ENCODE measurements at regions not wholly inside any gene's neighbourhood (a gene's known extent, or its start where the extent isn't known, plus 50 kb on each side); places are given as distances from the start of the nearest gene placed in this dataset.

DNA sequence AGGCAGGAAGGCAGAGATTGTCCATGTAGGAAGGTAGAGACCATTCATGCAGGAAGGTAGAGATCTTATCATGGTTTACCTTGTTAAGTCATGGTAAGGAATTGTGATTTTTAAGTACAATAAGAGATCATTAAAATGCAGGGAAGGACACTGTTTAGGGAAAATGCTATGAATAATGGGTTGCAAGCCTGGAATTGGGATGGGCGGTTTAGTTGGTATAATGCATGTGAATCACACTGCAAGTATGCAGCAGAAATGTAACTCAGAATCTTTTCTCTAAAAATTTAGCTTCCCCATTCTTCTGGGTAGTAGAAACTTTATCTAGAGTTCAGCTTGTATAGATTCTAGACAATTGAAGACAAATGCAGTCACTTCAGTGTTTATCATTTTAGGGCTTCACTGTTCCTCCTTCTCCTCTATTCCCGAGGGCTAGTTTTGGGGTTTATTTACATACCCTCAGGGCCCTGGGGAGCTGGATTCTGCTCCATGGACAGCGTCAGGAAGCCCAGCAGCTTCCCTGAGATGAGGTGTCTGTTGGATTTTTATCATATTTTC lies 212.0 kb downstream of the SREK1 start:
- no peak overlapping the region for H3K27ac ChIP-seq (ENCODE audit: low read depth in 1 of 2, low read length in 2 of 2)
- no peaks in the 10 kb centered on the region for H3K27me3 ChIP-seq (ENCODE audit: control insufficient read depth in 4 of 4, insufficient read depth in 4 of 4, low read length in 3 of 4)
- no peaks in the 10 kb centered on the region for H3K4me1 ChIP-seq (ENCODE audit: control insufficient read depth in 4 of 4, insufficient read depth in 4 of 4, low read length in 3 of 4)
- no peaks in the 10 kb centered on the region for H3K9me3 ChIP-seq (ENCODE audit: control insufficient read depth in 4 of 4, low read length in 3 of 4)
- WGBS: 76% methylated on average over 3 of the region's 3 CpGs
- H3K4me3 ChIP-seq (ENCODE audit: low read depth in 1 of 3, low read length in 3 of 3): no peak overlapping the region
- no peak overlapping the region for H3K9ac ChIP-seq (ENCODE audit: low read depth in 1 of 2, low read length in 2 of 2)
- no peak for TF ChIP-seq RXRA (IDR thresholded peaks at IDR 0.05)
- H3K36me3 ChIP-seq (ENCODE audit: control insufficient read depth in 4 of 4, insufficient read depth in 3 of 4, low read depth in 1 of 4, low read length in 3 of 4): no peaks in the 10 kb centered on the region
- no peak for DNase-seq (ENCODE audit: low spot score)

- Histone ChIP-seq H3K27me3 (ENCODE audit: control insufficient read depth in 4 of 4, insufficient read depth in 4 of 4, low read length in 3 of 4) (no peaks in the 10 kb centered on the region), H3K9me3 (ENCODE audit: control insufficient read depth in 4 of 4, low read length in 3 of 4) (no peaks in the 10 kb centered on the region), H3K27ac (ENCODE audit: low read depth in 1 of 2, low read length in 2 of 2) (no peak overlapping the region), H3K4me1 (ENCODE audit: control insufficient read depth in 4 of 4, insufficient read depth in 4 of 4, low read length in 3 of 4) (no peaks in the 10 kb centered on the region), H3K4me3 (ENCODE audit: low read depth in 1 of 3, low read length in 3 of 3) (no peak overlapping the region), H3K36me3 (ENCODE audit: control insufficient read depth in 4 of 4, insufficient read depth in 3 of 4, low read depth in 1 of 4, low read length in 3 of 4) (no peaks in the 10 kb centered on the region), H3K9ac (ENCODE audit: low read depth in 1 of 2, low read length in 2 of 2) (no peak overlapping the region)
- WGBS: 95% methylated on average over 3 of the region's 3 CpGs
- no peak for DNase-seq (ENCODE audit: low spot score)
- TF ChIP-seq, protein P1, sequence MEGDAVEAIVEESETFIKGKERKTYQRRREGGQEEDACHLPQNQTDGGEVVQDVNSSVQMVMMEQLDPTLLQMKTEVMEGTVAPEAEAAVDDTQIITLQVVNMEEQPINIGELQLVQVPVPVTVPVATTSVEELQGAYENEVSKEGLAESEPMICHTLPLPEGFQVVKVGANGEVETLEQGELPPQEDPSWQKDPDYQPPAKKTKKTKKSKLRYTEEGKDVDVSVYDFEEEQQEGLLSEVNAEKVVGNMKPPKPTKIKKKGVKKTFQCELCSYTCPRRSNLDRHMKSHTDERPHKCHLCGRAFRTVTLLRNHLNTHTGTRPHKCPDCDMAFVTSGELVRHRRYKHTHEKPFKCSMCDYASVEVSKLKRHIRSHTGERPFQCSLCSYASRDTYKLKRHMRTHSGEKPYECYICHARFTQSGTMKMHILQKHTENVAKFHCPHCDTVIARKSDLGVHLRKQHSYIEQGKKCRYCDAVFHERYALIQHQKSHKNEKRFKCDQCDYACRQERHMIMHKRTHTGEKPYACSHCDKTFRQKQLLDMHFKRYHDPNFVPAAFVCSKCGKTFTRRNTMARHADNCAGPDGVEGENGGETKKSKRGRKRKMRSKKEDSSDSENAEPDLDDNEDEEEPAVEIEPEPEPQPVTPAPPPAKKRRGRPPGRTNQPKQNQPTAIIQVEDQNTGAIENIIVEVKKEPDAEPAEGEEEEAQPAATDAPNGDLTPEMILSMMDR (IDR thresholded peaks at IDR 0.05; ENCODE audit: low read depth, low read length, missing input control): no peak
- TF ChIP-seq TAF1 (conservative IDR thresholded peaks at IDR 0.05) (no peak), HNF4G (IDR thresholded peaks at IDR 0.05) (no peak), HNF4A (conservative IDR thresholded peaks at IDR 0.05) (no peak), RAD21 (IDR thresholded peaks at IDR 0.05) (no peak), JUND (IDR thresholded peaks at IDR 0.05) (no peak), RXRA (IDR thresholded peaks at IDR 0.05) (no peak), SP1 (IDR thresholded peaks at IDR 0.05) (no peak)
- TF ChIP-seq, protein P2, sequence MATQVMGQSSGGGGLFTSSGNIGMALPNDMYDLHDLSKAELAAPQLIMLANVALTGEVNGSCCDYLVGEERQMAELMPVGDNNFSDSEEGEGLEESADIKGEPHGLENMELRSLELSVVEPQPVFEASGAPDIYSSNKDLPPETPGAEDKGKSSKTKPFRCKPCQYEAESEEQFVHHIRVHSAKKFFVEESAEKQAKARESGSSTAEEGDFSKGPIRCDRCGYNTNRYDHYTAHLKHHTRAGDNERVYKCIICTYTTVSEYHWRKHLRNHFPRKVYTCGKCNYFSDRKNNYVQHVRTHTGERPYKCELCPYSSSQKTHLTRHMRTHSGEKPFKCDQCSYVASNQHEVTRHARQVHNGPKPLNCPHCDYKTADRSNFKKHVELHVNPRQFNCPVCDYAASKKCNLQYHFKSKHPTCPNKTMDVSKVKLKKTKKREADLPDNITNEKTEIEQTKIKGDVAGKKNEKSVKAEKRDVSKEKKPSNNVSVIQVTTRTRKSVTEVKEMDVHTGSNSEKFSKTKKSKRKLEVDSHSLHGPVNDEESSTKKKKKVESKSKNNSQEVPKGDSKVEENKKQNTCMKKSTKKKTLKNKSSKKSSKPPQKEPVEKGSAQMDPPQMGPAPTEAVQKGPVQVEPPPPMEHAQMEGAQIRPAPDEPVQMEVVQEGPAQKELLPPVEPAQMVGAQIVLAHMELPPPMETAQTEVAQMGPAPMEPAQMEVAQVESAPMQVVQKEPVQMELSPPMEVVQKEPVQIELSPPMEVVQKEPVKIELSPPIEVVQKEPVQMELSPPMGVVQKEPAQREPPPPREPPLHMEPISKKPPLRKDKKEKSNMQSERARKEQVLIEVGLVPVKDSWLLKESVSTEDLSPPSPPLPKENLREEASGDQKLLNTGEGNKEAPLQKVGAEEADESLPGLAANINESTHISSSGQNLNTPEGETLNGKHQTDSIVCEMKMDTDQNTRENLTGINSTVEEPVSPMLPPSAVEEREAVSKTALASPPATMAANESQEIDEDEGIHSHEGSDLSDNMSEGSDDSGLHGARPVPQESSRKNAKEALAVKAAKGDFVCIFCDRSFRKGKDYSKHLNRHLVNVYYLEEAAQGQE (IDR thresholded peaks at IDR 0.05): no peak
Measured at GRCh38 chr5:66358741-66359140, 214.6 kb downstream of the SREK1 start.

DNA sequence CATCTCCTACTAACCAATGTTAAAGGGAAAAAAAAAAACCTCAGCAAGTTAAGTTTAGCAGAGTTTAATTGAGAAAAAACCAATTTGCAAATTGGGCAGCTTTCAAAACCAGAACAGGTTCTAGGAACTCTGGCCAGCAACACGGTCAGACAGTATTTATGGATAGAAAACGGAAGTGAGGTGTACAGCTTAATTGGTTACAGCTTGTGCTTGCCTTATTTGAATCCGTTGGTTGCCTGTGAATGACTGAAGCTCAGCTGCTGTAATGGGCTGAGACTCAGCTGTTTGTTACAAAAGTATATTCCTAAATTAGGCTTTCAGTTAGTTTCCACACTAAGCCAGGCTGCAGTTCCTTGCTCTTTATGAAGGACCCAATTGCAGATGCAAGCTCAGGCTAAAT lies 217.0 kb downstream of the SREK1 start:
- H3K9me3 ChIP-seq (ENCODE audit: control insufficient read depth in 4 of 4, low read length in 3 of 4): no peaks in the 10 kb centered on the region
- H3K9ac ChIP-seq (ENCODE audit: low read depth in 1 of 2, low read length in 2 of 2): no peak overlapping the region
- TF ChIP-seq RXRA (IDR thresholded peaks at IDR 0.05): no peak
- no peak for TF ChIP-seq YY1 (IDR thresholded peaks at IDR 0.05)
- TF ChIP-seq EGR1 (IDR thresholded peaks at IDR 0.05; ENCODE audit: low read depth in 2 of 2): no peak
- no peak for TF ChIP-seq JUND (IDR thresholded peaks at IDR 0.05)
- TF ChIP-seq, protein P1 (IDR thresholded peaks at IDR 0.05; ENCODE audit: low read depth, low read length, missing input control): no peak
- no peak for TF ChIP-seq HNF4A (conservative IDR thresholded peaks at IDR 0.05)
- TF ChIP-seq, protein P3, sequence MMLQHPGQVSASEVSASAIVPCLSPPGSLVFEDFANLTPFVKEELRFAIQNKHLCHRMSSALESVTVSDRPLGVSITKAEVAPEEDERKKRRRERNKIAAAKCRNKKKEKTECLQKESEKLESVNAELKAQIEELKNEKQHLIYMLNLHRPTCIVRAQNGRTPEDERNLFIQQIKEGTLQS (IDR thresholded peaks at IDR 0.05): no peak
- TF ChIP-seq FOXA2 (IDR thresholded peaks at IDR 0.05): no peak
- no peak for TF ChIP-seq FOXA1 (IDR thresholded peaks at IDR 0.05)
- TF ChIP-seq, protein P2 (IDR thresholded peaks at IDR 0.05): no peak
- TF ChIP-seq TAF1 (conservative IDR thresholded peaks at IDR 0.05): no peak

More for the DNA sequence above, 217.0 kb downstream of the SREK1 start:
- 70% methylated on average over 3 of the region's 3 CpGs for WGBS
- Histone ChIP-seq H3K4me1 (ENCODE audit: control insufficient read depth in 4 of 4, insufficient read depth in 4 of 4, low read length in 3 of 4) (no peaks in the 10 kb centered on the region), H3K27ac (ENCODE audit: low read depth in 1 of 2, low read length in 2 of 2) (no peak overlapping the region), H3K4me3 (ENCODE audit: low read depth in 1 of 3, low read length in 3 of 3) (no peak overlapping the region), H3K27me3 (ENCODE audit: control insufficient read depth in 4 of 4, insufficient read depth in 4 of 4, low read length in 3 of 4) (no peaks in the 10 kb centered on the region), H3K36me3 (ENCODE audit: control insufficient read depth in 4 of 4, insufficient read depth in 3 of 4, low read depth in 1 of 4, low read length in 3 of 4) (no peaks in the 10 kb centered on the region)
- DNase-seq (ENCODE audit: low spot score): no peak

Measured in liver (tissue), 8 donors.